Thoracic aorta (tissue), 2 donors: ENCODE measurements at regions not wholly inside any gene's neighbourhood (a gene's known extent, or its start where the extent isn't known, plus 50 kb on each side); places are given as distances from the start of the nearest gene placed in this dataset.

Source experiments
- ATAC-seq: fragments of 150-250 bp; one replicate; pipeline ENCODE4 v1.8.0; 2017; ENCODE audit warnings: low read depth; ENCODE audit not compliant: insufficient number of reproducible peaks, low FRiP score
- DNase-seq: peaks from one replicate; pipeline ENCODE4 v3.0.0-alpha.2; 2020; ENCODE audit warnings: low spot score
- H3K27ac ChIP-seq, 2 donors: fragments of 200-600 bp; sonication (generic); 1 replicate in 1 of 2; 2 replicates in 1 of 2; pipeline ENCODE4 v1.5.1; 2016; ENCODE audit warnings: mild to moderate bottlenecking in 2 of 2, moderate library complexity in 2 of 2
- H3K27me3 ChIP-seq: fragments of 200-600 bp; sonication (generic); replicated peaks from 2 replicates; pipeline ENCODE4 v1.6.0; 2016; ENCODE audit warnings: mild to moderate bottlenecking; ENCODE audit not compliant: insufficient read depth
- H3K36me3 ChIP-seq: fragments of 200-600 bp; sonication (generic); one replicate; pipeline ENCODE4 v1.5.1; 2016
- H3K4me1 ChIP-seq, 2 donors: fragments of 200-600 bp; sonication (generic); 1 replicate in 1 of 2; 2 replicates in 1 of 2; pipeline versions ENCODE4 v1.5.1 to v1.6.0; 2016; ENCODE audit warnings: low read depth in 2 of 2, mild to moderate bottlenecking in 1 of 2; ENCODE audit not compliant: control insufficient read depth in 1 of 2
- H3K4me3 ChIP-seq: fragments of 200-600 bp; sonication (generic); 2 replicates; pipeline ENCODE4 v1.5.1; 2016; ENCODE audit warnings: mild to moderate bottlenecking
- H3K9me3 ChIP-seq: fragments of 200-600 bp; sonication (generic); 2 replicates; pipeline ENCODE4 v1.5.1; 2016
- TF ChIP-seq, protein P1 (sequence below): fragments of 200-600 bp; sonication (generic); IDR thresholded peaks from one replicate; pipeline ENCODE4 v1.5.1; 2019; ENCODE audit warnings: antibody characterized with exemption

DNA sequence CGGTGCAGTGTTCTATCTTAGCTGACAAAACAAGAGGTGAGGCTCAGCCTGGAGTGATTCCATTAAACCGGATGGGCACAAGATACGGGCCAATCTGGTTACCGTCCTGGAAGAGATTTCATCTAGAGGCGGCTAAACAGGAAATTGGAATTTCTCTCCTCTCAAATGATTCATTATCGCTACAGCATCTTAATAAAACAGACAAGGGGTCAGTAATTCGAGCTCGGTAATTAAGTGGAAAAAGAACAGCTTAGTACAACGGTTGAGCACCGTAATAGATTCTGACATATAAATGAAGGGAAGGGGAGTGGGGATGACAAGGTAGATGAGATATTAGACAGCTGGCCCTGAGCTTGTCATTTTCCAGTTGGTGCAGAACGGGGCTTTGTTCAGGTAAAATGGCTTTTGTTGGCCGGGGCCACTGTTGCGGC is 137.2 kb downstream of the EDN3 start:
- no peak overlapping the region for H3K4me3 ChIP-seq
- no peaks in the 10 kb centered on the region for H3K36me3 ChIP-seq
- H3K4me1 ChIP-seq: no peaks in the 10 kb centered on the region
- H3K27ac ChIP-seq: no peak overlapping the region
- no peaks in the 10 kb centered on the region for H3K27me3 ChIP-seq
- TF ChIP-seq, protein P1, sequence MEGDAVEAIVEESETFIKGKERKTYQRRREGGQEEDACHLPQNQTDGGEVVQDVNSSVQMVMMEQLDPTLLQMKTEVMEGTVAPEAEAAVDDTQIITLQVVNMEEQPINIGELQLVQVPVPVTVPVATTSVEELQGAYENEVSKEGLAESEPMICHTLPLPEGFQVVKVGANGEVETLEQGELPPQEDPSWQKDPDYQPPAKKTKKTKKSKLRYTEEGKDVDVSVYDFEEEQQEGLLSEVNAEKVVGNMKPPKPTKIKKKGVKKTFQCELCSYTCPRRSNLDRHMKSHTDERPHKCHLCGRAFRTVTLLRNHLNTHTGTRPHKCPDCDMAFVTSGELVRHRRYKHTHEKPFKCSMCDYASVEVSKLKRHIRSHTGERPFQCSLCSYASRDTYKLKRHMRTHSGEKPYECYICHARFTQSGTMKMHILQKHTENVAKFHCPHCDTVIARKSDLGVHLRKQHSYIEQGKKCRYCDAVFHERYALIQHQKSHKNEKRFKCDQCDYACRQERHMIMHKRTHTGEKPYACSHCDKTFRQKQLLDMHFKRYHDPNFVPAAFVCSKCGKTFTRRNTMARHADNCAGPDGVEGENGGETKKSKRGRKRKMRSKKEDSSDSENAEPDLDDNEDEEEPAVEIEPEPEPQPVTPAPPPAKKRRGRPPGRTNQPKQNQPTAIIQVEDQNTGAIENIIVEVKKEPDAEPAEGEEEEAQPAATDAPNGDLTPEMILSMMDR: no peak
- no peak for ATAC-seq
- DNase-seq: no peak
- no peaks in the 10 kb centered on the region for H3K9me3 ChIP-seq

DNA sequence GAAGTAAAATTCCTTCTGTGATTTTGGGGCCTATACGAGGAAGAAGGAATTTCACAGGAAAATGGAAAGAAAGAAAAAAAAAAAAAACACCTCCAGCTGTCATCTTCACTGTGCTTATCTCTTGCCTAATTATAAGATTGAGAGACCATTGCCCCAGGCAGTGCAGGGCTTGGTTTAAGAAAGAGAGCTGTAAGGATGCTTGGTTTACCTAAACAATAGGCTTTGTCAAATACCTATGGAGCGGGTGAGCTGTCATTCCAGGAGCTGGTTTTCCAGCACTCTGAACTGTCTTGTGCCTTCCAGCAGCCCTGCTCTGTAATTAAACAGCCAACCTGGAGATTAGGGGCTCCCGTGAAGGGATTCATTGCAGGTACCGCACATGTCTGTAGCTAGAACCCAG is 137.8 kb downstream of the EDN3 start:
- DNase-seq: no peak

DNA sequence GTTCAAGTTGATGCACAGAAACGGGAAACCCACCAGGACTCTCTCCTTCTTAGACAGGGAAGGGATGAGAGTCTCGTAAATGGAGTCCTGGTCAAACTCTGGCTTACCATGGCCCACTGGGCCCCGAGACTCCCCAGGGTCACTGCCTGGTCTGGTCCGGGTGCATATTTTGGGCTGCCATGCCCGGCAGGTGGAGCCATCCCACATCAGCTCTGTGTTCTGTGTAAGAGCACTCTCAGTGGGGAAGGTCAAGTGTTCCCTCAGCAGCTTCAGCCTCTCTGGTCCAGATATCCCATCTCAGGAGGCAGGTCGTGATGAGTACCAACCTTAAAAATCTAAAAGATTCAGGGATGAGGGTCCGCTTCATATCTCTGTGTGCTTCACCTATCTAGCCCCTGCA is 138.8 kb downstream of the EDN3 start:
- no peaks in the 10 kb centered on the region for H3K27me3 ChIP-seq
- no peaks in the 10 kb centered on the region for H3K9me3 ChIP-seq
- TF ChIP-seq, protein P1: no peak
- no peaks in the 10 kb centered on the region for H3K36me3 ChIP-seq
- H3K4me3 ChIP-seq: no peak overlapping the region
- no peak for ATAC-seq
- H3K27ac ChIP-seq: no peak overlapping the region
- DNase-seq: no peak
- H3K4me1 ChIP-seq: no peaks in the 10 kb centered on the region

More for the DNA sequence above, 137.8 kb downstream of the EDN3 start:
- Histone ChIP-seq H3K4me3 (no peak overlapping the region), H3K9me3 (no peaks in the 10 kb centered on the region), H3K27ac (no peak overlapping the region), H3K27me3 (no peaks in the 10 kb centered on the region), H3K36me3 (no peaks in the 10 kb centered on the region), H3K4me1 (no peaks in the 10 kb centered on the region)
- ATAC-seq: no peak
- TF ChIP-seq, protein P1: no peak

DNA sequence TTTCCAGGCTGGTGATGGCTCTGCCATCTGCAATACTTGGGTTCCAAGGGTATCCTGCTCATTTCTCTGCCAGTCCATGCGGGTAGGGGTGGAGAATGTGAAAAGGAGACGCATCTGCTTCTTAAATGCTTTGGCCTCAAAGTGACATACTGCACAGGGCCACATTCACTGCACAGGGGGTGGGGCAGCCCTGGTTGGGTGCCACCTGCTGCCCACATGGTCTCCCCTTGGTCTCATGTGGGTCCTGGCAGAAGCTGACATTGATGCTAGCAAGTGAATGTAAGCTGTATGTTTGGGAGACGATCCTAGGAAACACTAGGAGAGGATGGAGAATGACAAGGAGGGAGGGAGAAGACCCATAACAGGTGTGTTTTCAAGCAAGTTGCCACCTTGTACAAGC is 140.9 kb downstream of the EDN3 start:
- no peak for DNase-seq
- TF ChIP-seq, protein P1: no peak
- no peaks in the 10 kb centered on the region for H3K27me3 ChIP-seq
- H3K27ac ChIP-seq: no peak overlapping the region
- no peaks in the 10 kb centered on the region for H3K9me3 ChIP-seq
- ATAC-seq: no peak
- no peaks in the 10 kb centered on the region for H3K36me3 ChIP-seq
- H3K4me3 ChIP-seq: no peak overlapping the region
- no peaks in the 10 kb centered on the region for H3K4me1 ChIP-seq

DNA sequence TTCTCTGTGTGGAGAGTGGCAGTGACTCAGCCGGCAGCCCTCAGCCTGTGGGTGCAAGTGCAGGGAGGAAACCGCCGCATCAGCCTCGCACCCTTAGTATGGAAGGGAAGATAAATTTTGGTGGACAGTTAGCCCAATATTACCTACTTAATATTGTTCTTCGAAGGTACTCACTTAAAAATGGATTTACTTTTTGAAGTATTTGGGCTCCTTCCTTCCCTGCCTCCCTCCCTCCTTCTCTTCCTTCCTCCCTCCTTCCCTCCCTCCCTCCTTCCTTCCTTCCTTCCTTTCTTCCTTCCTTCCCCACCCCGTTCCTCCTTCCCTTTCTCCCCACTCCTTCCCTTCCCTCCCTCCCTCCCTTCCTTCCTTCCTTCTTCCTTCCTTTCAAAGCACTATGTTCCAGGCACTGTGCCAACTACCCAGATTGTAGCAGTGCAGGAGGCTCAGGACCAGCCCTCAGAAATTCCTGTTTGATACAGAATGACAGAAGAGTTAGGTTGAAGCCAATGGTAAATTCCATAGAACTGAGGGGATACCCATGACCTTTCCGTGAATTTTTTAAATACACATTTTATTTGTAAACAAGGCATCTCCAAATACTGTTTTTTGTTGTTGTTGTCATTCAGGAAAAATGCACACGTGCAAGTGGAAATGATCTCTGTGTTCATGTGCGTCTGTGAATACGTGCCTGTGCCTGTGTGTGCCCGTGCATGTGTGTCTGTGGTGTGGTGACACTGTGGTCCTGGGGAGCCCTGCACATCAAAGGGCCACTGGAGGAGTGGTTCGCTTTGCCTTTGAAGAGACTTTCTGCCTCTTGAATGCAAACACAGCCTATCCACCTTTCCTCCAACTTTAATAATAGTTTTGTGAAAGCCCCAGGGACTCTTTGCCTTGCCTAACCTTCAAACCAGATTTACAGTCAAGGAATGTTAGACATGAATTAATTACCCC is 141.7 kb downstream of the EDN3 start:
- Histone ChIP-seq H3K4me3 (no peak overlapping the region), H3K27me3 (no peaks in the 10 kb centered on the region), H3K27ac (no peak overlapping the region), H3K9me3 (no peaks in the 10 kb centered on the region), H3K4me1 (no peaks in the 10 kb centered on the region), H3K36me3 (no peaks in the 10 kb centered on the region)
- ATAC-seq (no peak), DNase-seq (no peak)
- TF ChIP-seq, protein P1: no peak
